ENCODE measurements at regions not wholly inside any gene's neighbourhood (a gene's known extent, or its start where the extent isn't known, plus 50 kb on each side); places are given as distances from the start of the nearest gene placed in this dataset.

GRCh38 chr17:70336411-70336810 lies 167.1 kb downstream of the KCNJ2 start (continued):
- no peak for TF ChIP-seq ZNF462 (CRISPR knock-in tag; IDR thresholded peaks at IDR 0.05)
- TF ChIP-seq JUNB (IDR thresholded peaks at IDR 0.05; ENCODE audit: unreplicated experiment) = no peak
- TF ChIP-seq, protein P1, sequence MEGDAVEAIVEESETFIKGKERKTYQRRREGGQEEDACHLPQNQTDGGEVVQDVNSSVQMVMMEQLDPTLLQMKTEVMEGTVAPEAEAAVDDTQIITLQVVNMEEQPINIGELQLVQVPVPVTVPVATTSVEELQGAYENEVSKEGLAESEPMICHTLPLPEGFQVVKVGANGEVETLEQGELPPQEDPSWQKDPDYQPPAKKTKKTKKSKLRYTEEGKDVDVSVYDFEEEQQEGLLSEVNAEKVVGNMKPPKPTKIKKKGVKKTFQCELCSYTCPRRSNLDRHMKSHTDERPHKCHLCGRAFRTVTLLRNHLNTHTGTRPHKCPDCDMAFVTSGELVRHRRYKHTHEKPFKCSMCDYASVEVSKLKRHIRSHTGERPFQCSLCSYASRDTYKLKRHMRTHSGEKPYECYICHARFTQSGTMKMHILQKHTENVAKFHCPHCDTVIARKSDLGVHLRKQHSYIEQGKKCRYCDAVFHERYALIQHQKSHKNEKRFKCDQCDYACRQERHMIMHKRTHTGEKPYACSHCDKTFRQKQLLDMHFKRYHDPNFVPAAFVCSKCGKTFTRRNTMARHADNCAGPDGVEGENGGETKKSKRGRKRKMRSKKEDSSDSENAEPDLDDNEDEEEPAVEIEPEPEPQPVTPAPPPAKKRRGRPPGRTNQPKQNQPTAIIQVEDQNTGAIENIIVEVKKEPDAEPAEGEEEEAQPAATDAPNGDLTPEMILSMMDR (conservative IDR thresholded peaks at IDR 0.05; ENCODE audit: low read depth in 2 of 2) = no peak
- TF ChIP-seq EZH2phosphoT487 (IDR thresholded peaks at IDR 0.05; ENCODE audit: unreplicated experiment) = no peak

GRCh38 chr17:70338946-70339354 lies 169.6 kb downstream of the KCNJ2 start:
- no peak overlapping the region for H2AFZ ChIP-seq
- Mint-ChIP-seq H3K27ac (no peak overlapping the region), H3K9me3 (no peaks in the 10 kb centered on the region; the same call in 2 of the 3 replicates), H3K4me1 (peaks cover 5% of the 10 kb centered on the region), H3K27me3 (ENCODE audit: insufficient read depth, low read depth, poor library complexity) (peaks cover 5% of the 10 kb centered on the region), H3K36me3 (ENCODE audit: low read depth) (no peaks in the 10 kb centered on the region), H3K4me3 (no peak overlapping the region)
- no peaks in the 10 kb centered on the region for H3K9me2 ChIP-seq (ENCODE audit: insufficient read depth)
- 0 out of 2 replicates have a peak, but pooled peaks cover 1% of the 10 kb centered on the region for H3K4me1 ChIP-seq (ENCODE audit: insufficient read depth)
- H3K4me2 ChIP-seq = no peak overlapping the region
- H4K20me1 ChIP-seq (replicated peaks; ENCODE audit: insufficient read depth) = no peaks in the 10 kb centered on the region
- no peak for ATAC-seq
- H3K4me3 ChIP-seq = no peak overlapping the region
- H3K79me2 ChIP-seq (replicated peaks; ENCODE audit: insufficient read depth) = no peaks in the 10 kb centered on the region
- H3K27me3 ChIP-seq (ENCODE audit: insufficient read depth) = no peaks in the 10 kb centered on the region
- no peak for DNase-seq (ENCODE audit: low spot score)
- H3K27ac ChIP-seq (ENCODE audit: low read depth) = no peak overlapping the region
- no peaks in the 10 kb centered on the region for H3F3A ChIP-seq (replicated peaks; ENCODE audit: low read depth)
- H3K36me3 ChIP-seq (ENCODE audit: insufficient read depth) = no peaks in the 10 kb centered on the region
- TF ChIP-seq ETS1 (IDR thresholded peaks at IDR 0.05) = no peak
- TF ChIP-seq EZH2 (IDR thresholded peaks at IDR 0.05; ENCODE audit: low read depth, unreplicated experiment) = no peak
- TF ChIP-seq JUNB (IDR thresholded peaks at IDR 0.05; ENCODE audit: unreplicated experiment) = no peak
- no peak for TF ChIP-seq ZNF462 (CRISPR knock-in tag; IDR thresholded peaks at IDR 0.05)
- no peak for TF ChIP-seq EZH2phosphoT487 (IDR thresholded peaks at IDR 0.05; ENCODE audit: unreplicated experiment)

Data from GM23338 (cell line).